ENCODE measurements at regions not wholly inside any gene's neighbourhood (a gene's known extent, or its start where the extent isn't known, plus 50 kb on each side); places are given as distances from the start of the nearest gene placed in this dataset.

DNA sequence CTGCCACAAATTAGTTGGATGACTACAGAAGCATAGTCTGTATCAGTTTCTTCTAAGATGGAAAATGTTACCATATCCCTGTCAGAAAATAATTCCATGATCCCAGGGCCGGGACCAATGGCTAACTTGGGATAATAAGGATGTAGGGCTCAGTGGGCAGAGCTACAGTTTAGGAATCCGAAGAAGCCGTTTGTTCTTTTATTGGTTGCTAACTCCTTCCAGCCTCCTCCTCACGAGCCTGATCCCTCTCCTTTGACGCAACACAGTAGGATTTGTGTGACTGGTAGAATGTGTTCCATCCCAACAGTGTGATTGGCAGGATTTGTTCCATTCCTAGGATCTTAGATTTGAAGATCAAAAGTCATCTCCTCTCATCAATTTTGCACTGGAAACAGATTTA is 496.9 kb downstream of the AGTPBP1 start:
- TF ChIP-seq, protein P1, sequence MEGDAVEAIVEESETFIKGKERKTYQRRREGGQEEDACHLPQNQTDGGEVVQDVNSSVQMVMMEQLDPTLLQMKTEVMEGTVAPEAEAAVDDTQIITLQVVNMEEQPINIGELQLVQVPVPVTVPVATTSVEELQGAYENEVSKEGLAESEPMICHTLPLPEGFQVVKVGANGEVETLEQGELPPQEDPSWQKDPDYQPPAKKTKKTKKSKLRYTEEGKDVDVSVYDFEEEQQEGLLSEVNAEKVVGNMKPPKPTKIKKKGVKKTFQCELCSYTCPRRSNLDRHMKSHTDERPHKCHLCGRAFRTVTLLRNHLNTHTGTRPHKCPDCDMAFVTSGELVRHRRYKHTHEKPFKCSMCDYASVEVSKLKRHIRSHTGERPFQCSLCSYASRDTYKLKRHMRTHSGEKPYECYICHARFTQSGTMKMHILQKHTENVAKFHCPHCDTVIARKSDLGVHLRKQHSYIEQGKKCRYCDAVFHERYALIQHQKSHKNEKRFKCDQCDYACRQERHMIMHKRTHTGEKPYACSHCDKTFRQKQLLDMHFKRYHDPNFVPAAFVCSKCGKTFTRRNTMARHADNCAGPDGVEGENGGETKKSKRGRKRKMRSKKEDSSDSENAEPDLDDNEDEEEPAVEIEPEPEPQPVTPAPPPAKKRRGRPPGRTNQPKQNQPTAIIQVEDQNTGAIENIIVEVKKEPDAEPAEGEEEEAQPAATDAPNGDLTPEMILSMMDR (IDR thresholded peaks at IDR 0.05): no peak
- no peak for TF ChIP-seq ZFX (IDR thresholded peaks at IDR 0.05; ENCODE audit: borderline replicate concordance)
